Activated T-helper 2 cell treated with anti-CD3 and anti-CD28 coated beads, Interferon-gamma antibody, Interleukin-2, Interleukin-4, amounts not matched to agents 10 μg/mL and 5 μg/mL and 100 μg/mL, durations not matched to agents 14 hours and 24 hours and 36 hours (primary cell): ENCODE measurements at regions not wholly inside any gene's neighbourhood (a gene's known extent, or its start where the extent isn't known, plus 50 kb on each side); places are given as distances from the start of the nearest gene placed in this dataset.

Experiments used
- DNase-seq: peaks from one replicate; pipeline ENCODE4 v3.0.0; 2021; ENCODE audit warnings: low spot score
- H3K27ac Mint-ChIP-seq: one replicate; pipeline ENCODE4 v1.8.0; 2021; ENCODE audit warnings: mixed read lengths
- H3K27me3 Mint-ChIP-seq: one replicate; pipeline ENCODE4 v1.8.0; 2021; ENCODE audit warnings: low read depth, mixed read lengths
- H3K36me3 Mint-ChIP-seq: one replicate; pipeline ENCODE4 v1.8.0; 2021; ENCODE audit warnings: low read depth, mixed read lengths
- H3K4me1 Mint-ChIP-seq: one replicate; pipeline ENCODE4 v1.8.0; 2021; ENCODE audit warnings: low read depth, mixed read lengths
- H3K4me3 Mint-ChIP-seq: one replicate; pipeline ENCODE4 v1.8.0; 2021; ENCODE audit warnings: low read depth, mild to moderate bottlenecking, moderate library complexity, mixed read lengths
- H3K9me3 Mint-ChIP-seq: one replicate; pipeline ENCODE4 v1.8.0; 2021; ENCODE audit warnings: mixed read lengths
- intact Hi-C: fragments of 100-400 bp; cut with micrococcal nuclease; formaldehyde crosslinking; loops from one replicate; pipeline ENCODE4 v1.15.1; 2023

GRCh38 chr5:166430491-166431319, 1860.7 kb upstream of the WWC1 start:
- no peak overlapping the region for H3K4me3 Mint-ChIP-seq
- H3K27me3 Mint-ChIP-seq = no peaks in the 10 kb centered on the region
- no peaks in the 10 kb centered on the region for H3K4me1 Mint-ChIP-seq
- intact Hi-C loops = no loop called here
- peaks cover 39% of the 10 kb centered on the region for H3K9me3 Mint-ChIP-seq
- H3K36me3 Mint-ChIP-seq = no peaks in the 10 kb centered on the region
- no peak overlapping the region for H3K27ac Mint-ChIP-seq
- DNase-seq = no peak

GRCh38 chr5:166431456-166431855, 1860.0 kb upstream of the WWC1 start:
- intact Hi-C loops = no loop called here
- Mint-ChIP-seq H3K27ac (no peak overlapping the region), H3K27me3 (no peaks in the 10 kb centered on the region)

GRCh38 chr5:166433679-166434078, 1857.8 kb upstream of the WWC1 start:
- Mint-ChIP-seq H3K27ac (no peak overlapping the region), H3K27me3 (no peaks in the 10 kb centered on the region), H3K4me1 (no peaks in the 10 kb centered on the region), H3K4me3 (no peak overlapping the region), H3K36me3 (no peaks in the 10 kb centered on the region), H3K9me3 (peaks cover 22% of the 10 kb centered on the region)
- intact Hi-C loops = no loop called here
- DNase-seq = no peak

More at GRCh38 chr5:166431456-166431855, 1860.0 kb upstream of the WWC1 start:
- Mint-ChIP-seq H3K9me3 (peaks cover 34% of the 10 kb centered on the region), H3K4me1 (no peaks in the 10 kb centered on the region), H3K36me3 (no peaks in the 10 kb centered on the region), H3K4me3 (no peak overlapping the region)
- DNase-seq = no peak

- no peaks in the 10 kb centered on the region for H3K36me3 Mint-ChIP-seq
- no peak for DNase-seq
- intact Hi-C loops = no loop called here
- H3K4me3 Mint-ChIP-seq = no peak overlapping the region
- no peaks in the 10 kb centered on the region for H3K4me1 Mint-ChIP-seq
- no peaks in the 10 kb centered on the region for H3K27me3 Mint-ChIP-seq
- no peak overlapping the region for H3K27ac Mint-ChIP-seq
- H3K9me3 Mint-ChIP-seq = peaks cover 24% of the 10 kb centered on the region
Observed at GRCh38 chr5:166436872-166437271, 1854.6 kb upstream of the WWC1 start.

GRCh38 chr5:166486348-166486747, 1805.1 kb upstream of the WWC1 start:
- no peak overlapping the region for H3K27ac Mint-ChIP-seq
- no peak overlapping the region for H3K4me3 Mint-ChIP-seq
- no peaks in the 10 kb centered on the region for H3K36me3 Mint-ChIP-seq
- DNase-seq = no peak
- intact Hi-C loops = no loop called here
- peaks cover 56% of the 10 kb centered on the region for H3K9me3 Mint-ChIP-seq
- no peaks in the 10 kb centered on the region for H3K4me1 Mint-ChIP-seq
- H3K27me3 Mint-ChIP-seq = no peaks in the 10 kb centered on the region

- H3K9me3 Mint-ChIP-seq = peaks cover 46% of the 10 kb centered on the region
Observed at GRCh38 chr5:166488560-166488959, 1802.9 kb upstream of the WWC1 start.

GRCh38 chr5:166493040-166493439, 1798.4 kb upstream of the WWC1 start:
- H3K4me1 Mint-ChIP-seq = no peaks in the 10 kb centered on the region
- H3K27ac Mint-ChIP-seq = no peak overlapping the region
- H3K9me3 Mint-ChIP-seq = peaks cover 42% of the 10 kb centered on the region
- no peaks in the 10 kb centered on the region for H3K27me3 Mint-ChIP-seq
- H3K36me3 Mint-ChIP-seq = no peaks in the 10 kb centered on the region
- H3K4me3 Mint-ChIP-seq = no peak overlapping the region
- intact Hi-C loops = no loop called here
- no peak for DNase-seq

More at GRCh38 chr5:166488560-166488959, 1802.9 kb upstream of the WWC1 start:
- no peaks in the 10 kb centered on the region for H3K27me3 Mint-ChIP-seq
- DNase-seq = no peak
- H3K4me1 Mint-ChIP-seq = no peaks in the 10 kb centered on the region
- no peak overlapping the region for H3K4me3 Mint-ChIP-seq
- no peaks in the 10 kb centered on the region for H3K36me3 Mint-ChIP-seq
- intact Hi-C loops = no loop called here
- H3K27ac Mint-ChIP-seq = no peak overlapping the region

- Mint-ChIP-seq H3K27me3 (no peaks in the 10 kb centered on the region), H3K9me3 (peaks cover 37% of the 10 kb centered on the region), H3K4me1 (no peaks in the 10 kb centered on the region), H3K36me3 (no peaks in the 10 kb centered on the region), H3K4me3 (no peak overlapping the region), H3K27ac (no peak overlapping the region)
- DNase-seq = no peak
- intact Hi-C loops = no loop called here
Observed at GRCh38 chr5:166493612-166494011, 1797.8 kb upstream of the WWC1 start.

- intact Hi-C loops = no loop called here
- DNase-seq = no peak
- H3K36me3 Mint-ChIP-seq = no peaks in the 10 kb centered on the region
- H3K9me3 Mint-ChIP-seq = peaks cover 28% of the 10 kb centered on the region
- no peak overlapping the region for H3K4me3 Mint-ChIP-seq
- H3K27ac Mint-ChIP-seq = no peak overlapping the region
- H3K4me1 Mint-ChIP-seq = no peaks in the 10 kb centered on the region
- H3K27me3 Mint-ChIP-seq = no peaks in the 10 kb centered on the region
Observed at GRCh38 chr5:166497496-166498104, 1793.8 kb upstream of the WWC1 start.

GRCh38 chr5:166499447-166500240, 1791.8 kb upstream of the WWC1 start:
- Mint-ChIP-seq H3K36me3 (no peaks in the 10 kb centered on the region), H3K9me3 (peaks cover 28% of the 10 kb centered on the region), H3K4me1 (no peaks in the 10 kb centered on the region), H3K27me3 (no peaks in the 10 kb centered on the region), H3K4me3 (no peak overlapping the region), H3K27ac (no peak overlapping the region)
- intact Hi-C loops = no loop called here
- DNase-seq = no peak

GRCh38 chr5:166503506-166503905, 1787.9 kb upstream of the WWC1 start:
- DNase-seq = no peak
- Mint-ChIP-seq H3K4me3 (no peak overlapping the region), H3K36me3 (no peaks in the 10 kb centered on the region), H3K27me3 (no peaks in the 10 kb centered on the region), H3K9me3 (peaks cover 19% of the 10 kb centered on the region), H3K27ac (no peak overlapping the region), H3K4me1 (no peaks in the 10 kb centered on the region)
- intact Hi-C loops = no loop called here

GRCh38 chr5:166505067-166505466, 1786.4 kb upstream of the WWC1 start:
- Mint-ChIP-seq H3K4me1 (no peaks in the 10 kb centered on the region), H3K4me3 (no peak overlapping the region), H3K9me3 (peaks cover 25% of the 10 kb centered on the region), H3K27ac (no peak overlapping the region), H3K27me3 (no peaks in the 10 kb centered on the region), H3K36me3 (no peaks in the 10 kb centered on the region)
- intact Hi-C loops = no loop called here
- DNase-seq = no peak

GRCh38 chr5:166505544-166505943, 1785.9 kb upstream of the WWC1 start:
- Mint-ChIP-seq H3K4me3 (no peak overlapping the region), H3K27me3 (no peaks in the 10 kb centered on the region), H3K4me1 (no peaks in the 10 kb centered on the region), H3K9me3 (peaks cover 20% of the 10 kb centered on the region), H3K27ac (no peak overlapping the region), H3K36me3 (no peaks in the 10 kb centered on the region)
- intact Hi-C loops = no loop called here
- no peak for DNase-seq
